HG02981 (cell line): ENCODE measurements at regions not wholly inside any gene's neighbourhood (a gene's known extent, or its start where the extent isn't known, plus 50 kb on each side); places are given as distances from the start of the nearest gene placed in this dataset.
"Not testable (repeated sequence)": the region's sequence is repeated elsewhere in the genome, so short reads cannot be mapped to it uniquely, and the experiment has no call there.

Experiments used
- ATAC-seq: cut with Tn5 transposase; IDR thresholded peaks from one replicate; pipeline ENCODE4 v1.9.1; 2021; ENCODE audit warnings: mild to moderate bottlenecking, moderate library complexity; ENCODE audit not compliant: unreplicated experiment

- no peak for ATAC-seq
Observed at GRCh38 chr14:88064841-88065240, 59.9 kb downstream of the GPR65 start.

- no peak for ATAC-seq
Observed at GRCh38 chr14:88069677-88070076, 64.7 kb downstream of the GPR65 start.

- no peak for ATAC-seq
Observed at GRCh38 chr14:88075269-88075981, 70.5 kb downstream of the GPR65 start.

- ATAC-seq, result no peak
Observed at GRCh38 chr14:88078525-88078924, 73.6 kb downstream of the GPR65 start.

- ATAC-seq, result no peak
Observed at GRCh38 chr14:88079624-88080023, 74.7 kb downstream of the GPR65 start.

GRCh38 chr14:88085736-88086135, 80.8 kb downstream of the GPR65 start:
- no peak for ATAC-seq

GRCh38 chr14:88089445-88089844, 84.5 kb downstream of the GPR65 start:
- ATAC-seq, result no peak

- no peak for ATAC-seq
Observed at GRCh38 chr14:88092529-88092928, 87.6 kb downstream of the GPR65 start.

GRCh38 chr14:88095791-88096190, 90.9 kb downstream of the GPR65 start:
- ATAC-seq, result no peak

- ATAC-seq, result no peak
Observed at GRCh38 chr14:88098163-88098562, 93.2 kb downstream of the GPR65 start.

- ATAC-seq, result no peak
Observed at GRCh38 chr14:88104710-88105109, 99.8 kb downstream of the GPR65 start.

GRCh38 chr14:88106377-88106776, 101.4 kb downstream of the GPR65 start:
- ATAC-seq, result no peak

GRCh38 chr14:88127669-88128068, 122.7 kb downstream of the GPR65 start:
- ATAC-seq, result not testable (repeated sequence)

GRCh38 chr14:88128816-88129215, 123.9 kb downstream of the GPR65 start:
- ATAC-seq, result no peak

- ATAC-seq, result peak; percentile 53
Observed at GRCh38 chr14:88129306-88130056, 124.5 kb downstream of the GPR65 start.

GRCh38 chr14:88130057-88130432, 125.1 kb downstream of the GPR65 start:
- ATAC-seq, result peak; percentile 41
